NCI-H460 (cell line): ENCODE measurements at regions not wholly inside any gene's neighbourhood (a gene's known extent, or its start where the extent isn't known, plus 50 kb on each side); places are given as distances from the start of the nearest gene placed in this dataset.
A peak's percentile ranks its signal among the peaks of the same experiment; 100 is the strongest.
"Not testable (repeated sequence)": the region's sequence is repeated elsewhere in the genome, so short reads cannot be mapped to it uniquely, and the experiment has no call there.

Experiments
- DNase-seq: peaks from one replicate; pipeline ENCODE4 v3.0.0-alpha.2; 2016; ENCODE audit warnings: low read depth; ENCODE audit errors: extremely low read depth

- DNase-seq: not testable (repeated sequence)
These were observed 81.1 kb downstream of the THSD1 start for GRCh38 chr13:52324831-52325230.

DNA sequence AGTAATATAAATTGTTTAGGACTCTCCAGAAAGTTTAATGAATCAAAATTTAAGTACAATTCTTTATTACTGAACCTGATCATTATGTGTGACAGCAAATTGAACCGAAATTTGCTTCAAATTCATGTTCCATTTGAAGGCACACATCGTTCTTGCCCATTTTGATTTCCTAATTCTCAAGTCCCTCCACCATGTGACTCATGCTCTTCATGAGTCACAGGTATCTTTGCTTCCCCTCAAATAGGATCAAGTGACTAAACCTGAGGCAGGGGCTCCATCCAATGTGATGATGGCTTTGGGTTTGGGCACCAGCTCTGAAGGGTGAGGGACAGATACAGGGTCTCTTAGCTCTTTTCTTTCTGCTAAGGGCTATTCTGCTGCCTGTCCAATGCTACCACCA is 86.1 kb downstream of the THSD1 start:
- DNase-seq: no peak

DNA sequence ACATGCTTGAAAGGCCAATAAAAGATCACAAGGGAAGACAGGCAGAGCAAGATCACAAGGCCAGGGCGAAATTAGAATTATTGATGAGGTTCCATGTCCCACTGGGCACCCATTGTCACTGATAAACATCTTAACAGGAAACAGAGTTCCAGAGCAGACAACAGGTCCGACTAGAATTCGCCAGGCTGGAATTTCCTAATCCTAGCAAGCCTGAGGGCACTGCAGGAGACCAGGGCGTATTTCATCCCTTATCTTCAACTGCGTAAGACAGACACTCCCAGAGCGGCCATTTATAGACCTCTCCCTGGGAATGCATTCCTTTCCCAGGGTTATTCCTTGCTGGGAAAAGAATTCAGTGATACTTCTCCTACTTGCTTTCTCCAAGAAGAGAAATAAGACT is 96.1 kb downstream of the THSD1 start:
- not testable (repeated sequence) for DNase-seq

- DNase-seq: not testable (repeated sequence)
These were observed 99.6 kb downstream of the THSD1 start for GRCh38 chr13:52306336-52306735.

DNA sequence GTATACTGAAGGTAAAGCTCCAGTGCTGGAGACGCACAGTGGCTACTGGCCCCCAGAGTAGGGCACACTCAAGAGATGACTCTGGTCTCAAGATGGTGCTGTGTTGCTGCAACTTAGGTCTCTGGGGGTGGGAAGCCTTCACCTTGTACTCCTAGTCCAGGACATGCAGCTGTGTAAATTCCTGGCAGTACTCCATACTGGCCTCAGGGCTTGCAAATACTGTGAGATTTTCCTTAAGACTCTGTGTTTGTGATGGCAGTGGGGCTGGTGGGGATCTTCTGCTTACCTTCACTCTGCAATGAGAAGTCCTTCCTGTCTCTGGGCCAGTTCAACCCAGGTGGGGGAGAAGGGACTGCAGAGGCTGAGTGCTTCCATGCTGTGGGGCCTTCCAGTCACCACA is 102.9 kb downstream of the THSD1 start:
- DNase-seq: not testable (repeated sequence)

DNA sequence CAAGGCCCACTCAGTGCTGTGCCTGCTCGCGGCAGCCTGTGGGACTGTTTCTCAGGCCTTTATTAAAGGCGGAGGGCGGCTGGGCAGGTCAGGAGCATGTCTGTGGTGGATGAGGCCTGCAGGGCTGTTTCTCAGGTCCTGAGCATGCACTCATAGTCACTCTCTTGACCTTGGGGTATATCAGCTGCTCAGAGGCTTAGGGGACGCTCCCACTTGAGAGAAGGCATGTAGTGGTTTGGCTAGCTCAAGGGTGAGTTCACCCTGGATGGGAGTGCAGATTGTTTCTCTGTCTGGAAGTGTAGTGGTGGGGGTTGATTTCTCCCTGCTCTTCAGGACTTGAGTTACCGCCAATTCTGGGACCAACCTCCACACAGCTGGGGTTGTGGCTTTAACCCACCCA is 103.3 kb downstream of the THSD1 start:
- not testable (repeated sequence) for DNase-seq

- DNase-seq: not testable (repeated sequence)
These were observed 104.1 kb downstream of the THSD1 start for GRCh38 chr13:52301810-52302400.

GRCh38 chr13:52298079-52298661 is 107.8 kb downstream of the THSD1 start:
- DNase-seq: not testable (repeated sequence)

- DNase-seq: not testable (repeated sequence)
These were observed 117.1 kb downstream of the THSD1 start for GRCh38 chr13:52288891-52289290.

DNA sequence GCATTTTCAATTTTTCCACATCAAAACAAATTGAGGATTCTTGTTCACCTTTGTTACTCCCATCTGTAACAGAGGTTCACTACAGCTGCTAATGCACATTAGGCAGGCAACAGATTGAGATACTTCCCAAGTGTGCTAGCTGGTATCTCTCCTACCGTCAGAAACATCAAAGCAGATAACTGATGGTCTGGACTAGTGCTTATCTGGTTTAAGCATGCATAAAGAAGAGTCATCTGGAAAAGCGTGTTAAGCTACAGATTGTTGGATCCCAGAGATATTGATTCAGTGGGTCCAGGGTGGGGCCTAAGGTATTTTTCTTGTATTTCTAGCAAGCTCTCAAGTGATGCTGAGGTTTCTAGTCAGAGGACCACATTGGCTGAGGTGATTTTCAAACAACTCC is 122.0 kb upstream of the NEK3 start:
- not testable (repeated sequence) for DNase-seq

GRCh38 chr13:52279408-52279807 is 120.0 kb upstream of the NEK3 start:
- DNase-seq: not testable (repeated sequence)

- not testable (repeated sequence) for DNase-seq
These were observed 94.9 kb upstream of the NEK3 start for GRCh38 chr13:52254299-52254698.

- not testable (repeated sequence) for DNase-seq
These were observed 81.4 kb upstream of the NEK3 start for GRCh38 chr13:52240752-52241151.

DNA sequence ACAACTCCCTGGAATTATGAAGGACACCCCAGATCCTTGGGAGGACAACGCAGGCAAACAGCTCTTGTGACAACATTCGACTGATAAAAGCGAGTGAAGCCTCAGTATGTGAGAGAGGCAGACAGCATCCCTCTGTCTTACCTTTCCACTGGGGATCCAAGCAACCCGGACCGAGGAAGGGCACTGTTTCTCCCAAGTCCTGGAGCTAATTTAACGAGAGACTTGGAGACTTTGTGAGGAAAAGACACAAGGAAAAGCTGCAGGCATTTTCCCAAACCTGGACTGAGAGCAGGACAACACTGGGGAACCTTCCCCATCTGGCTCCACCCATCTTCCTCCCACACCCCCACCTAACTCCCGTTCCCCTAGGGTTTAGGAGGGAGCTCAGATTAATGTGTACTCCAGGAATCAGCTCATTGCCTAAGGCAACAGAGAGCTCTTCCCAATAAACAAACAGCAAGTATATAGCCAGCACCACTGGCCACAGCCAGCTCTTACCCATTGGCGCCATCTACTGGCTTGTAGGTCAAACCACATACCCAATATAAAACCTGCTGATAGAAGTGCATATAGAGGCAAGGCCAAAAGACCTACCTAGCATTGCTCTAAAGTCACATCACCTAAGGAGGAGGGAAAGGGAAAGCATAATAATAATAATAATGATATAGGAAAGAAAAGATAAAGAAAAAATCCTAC is 76.7 kb upstream of the NEK3 start:
- DNase-seq: peak; percentile 59

DNA sequence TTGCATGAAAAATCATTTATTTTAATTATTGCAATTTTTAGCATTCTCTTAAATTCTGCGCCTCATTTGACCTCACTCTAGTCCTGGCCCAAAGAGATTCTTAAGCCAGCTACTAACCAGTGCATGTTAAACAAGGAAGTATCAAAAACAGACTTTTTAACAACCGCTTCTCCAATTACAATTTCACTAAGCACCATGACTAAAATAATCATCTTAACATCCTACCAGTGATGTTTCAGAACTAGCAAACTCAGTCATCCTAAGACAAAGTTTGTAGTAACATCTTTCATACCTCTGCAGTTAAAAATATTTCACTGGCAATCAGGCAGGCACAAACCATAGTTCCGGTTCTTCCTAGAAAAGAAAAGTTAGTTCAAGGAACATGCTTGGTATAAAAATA is 75.5 kb upstream of the NEK3 start:
- DNase-seq: not testable (repeated sequence)

DNA sequence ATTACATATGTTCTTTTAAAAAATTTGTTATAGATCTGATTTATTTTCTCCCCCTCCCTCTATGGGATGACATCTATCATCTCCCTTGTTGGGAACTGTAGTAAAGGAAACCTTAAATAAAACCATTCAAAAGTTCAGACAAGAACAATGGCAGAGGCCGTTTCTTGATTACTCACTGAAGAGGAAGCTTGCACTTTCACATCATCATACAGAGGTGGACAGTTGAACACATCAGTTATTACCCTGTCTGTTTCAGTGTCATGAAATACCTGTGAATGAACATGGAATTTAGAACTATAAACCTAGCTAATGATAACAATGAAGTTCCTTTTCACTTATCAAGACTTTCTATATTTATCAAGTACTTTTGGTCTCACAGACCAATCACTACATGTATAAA is 63.7 kb upstream of the NEK3 start:
- DNase-seq: not testable (repeated sequence)

- not testable (repeated sequence) for DNase-seq
These were observed 54.5 kb upstream of the NEK3 start for GRCh38 chr13:52213920-52214319.

DNA sequence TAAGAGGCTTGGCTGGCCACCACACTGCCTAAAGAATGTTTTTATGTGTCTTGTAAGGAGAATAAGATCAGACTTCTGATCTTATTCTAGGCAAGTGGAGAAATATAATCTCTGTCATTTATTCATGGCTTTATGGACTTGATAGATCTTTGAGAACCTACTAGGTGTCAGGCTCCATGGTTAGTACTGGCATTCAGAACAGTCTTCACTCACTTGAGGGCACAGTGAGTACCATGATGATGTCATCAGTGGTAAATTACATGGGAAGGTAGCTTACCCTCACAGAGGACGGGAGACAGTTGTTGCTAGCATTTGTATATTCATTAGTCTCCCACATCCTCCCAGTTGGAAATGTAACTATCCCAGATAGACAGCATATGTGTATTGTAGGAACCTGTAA is 53.5 kb upstream of the NEK3 start:
- not testable (repeated sequence) for DNase-seq

- DNase-seq: not testable (repeated sequence)
These were observed 52.0 kb upstream of the NEK3 start for GRCh38 chr13:52211416-52211776.

GRCh38 chr13:52210564-52211415 is 51.4 kb upstream of the NEK3 start:
- not testable (repeated sequence) for DNase-seq
